ENCODE measurements at regions not wholly inside any gene's neighbourhood (a gene's known extent, or its start where the extent isn't known, plus 50 kb on each side); places are given as distances from the start of the nearest gene placed in this dataset.

- no peak for TF ChIP-seq GTF2F1 (IDR thresholded peaks at IDR 0.05; ENCODE audit: borderline replicate concordance, low read depth, low read length)
- no peak for TF ChIP-seq ZNF274 (IDR thresholded peaks at IDR 0.05; ENCODE audit: borderline replicate concordance, extremely low read depth, low read length)
Observed at GRCh38 chr7:85573346-85573745, 386.5 kb upstream of the SEMA3D start (continued).

All from H1 (cell line).